ENCODE measurements at regions not wholly inside any gene's neighbourhood (a gene's known extent, or its start where the extent isn't known, plus 50 kb on each side); places are given as distances from the start of the nearest gene placed in this dataset.

GRCh38 chr17:72433797-72434196 is 313.0 kb downstream of the SOX9 start:
- TF ChIP-seq CTCF (IDR thresholded peaks at IDR 0.05) (no peak), POLR2A (IDR thresholded peaks at IDR 0.05) (no peak), POLR2AphosphoS5 (IDR thresholded peaks at IDR 0.05; ENCODE audit: insufficient read depth in 1 of 2, low read depth in 1 of 2) (no peak)

Measured in vagina (tissue), 2 donors.